Ascending aorta (tissue), 2 donors: ENCODE measurements at regions not wholly inside any gene's neighbourhood (a gene's known extent, or its start where the extent isn't known, plus 50 kb on each side); places are given as distances from the start of the nearest gene placed in this dataset.

Experiments
- DNase-seq, 2 donors: peaks; one replicate each; pipeline ENCODE4 v3.0.0-alpha.2; 2019; ENCODE audit warnings: low spot score in 2 of 2
- H3K27ac ChIP-seq, 2 donors: fragments of 200-600 bp; sonication (generic); one replicate each; pipeline ENCODE4 v1.5.1; 2016 to 2017; ENCODE audit warnings: mild to moderate bottlenecking in 1 of 2
- H3K27me3 ChIP-seq: fragments of 200-600 bp; sonication (generic); one replicate; pipeline ENCODE4 v1.5.1; 2017
- H3K36me3 ChIP-seq, 2 donors: fragments of 200-600 bp; sonication (generic); one replicate each; pipeline ENCODE4 v1.5.1; 2016
- H3K4me1 ChIP-seq, 2 donors: fragments of 200-600 bp; sonication (generic); one replicate each; pipeline ENCODE4 v1.5.1; 2016 to 2017; ENCODE audit warnings: mild to moderate bottlenecking in 1 of 2
- H3K4me3 ChIP-seq, 2 donors: fragments of 200-600 bp; sonication (generic); one replicate each; pipeline ENCODE4 v1.5.1; 2016 to 2017; ENCODE audit warnings: mild to moderate bottlenecking in 1 of 2
- H3K9me3 ChIP-seq, 2 donors: fragments of 200-600 bp; sonication (generic); one replicate each; pipeline ENCODE4 v1.5.1; 2016
- intact Hi-C: fragments of 100-400 bp; cut with DNase I; formaldehyde crosslinking; loops from one replicate; pipeline ENCODE4 v1.15.1; 2023
- TF ChIP-seq, protein P1 (sequence below), 3 experiments: fragments of 200-600 bp in 2 of 3; fragments of 450-650 bp in 1 of 3; sonication (generic) in 2 of 3; IDR thresholded peaks; one replicate each; pipeline ENCODE4 v1.5.1; 2016 to 2019; ENCODE audit warnings: antibody characterized with exemption in 3 of 3, mild to moderate bottlenecking in 1 of 3, moderate library complexity in 1 of 3

DNA sequence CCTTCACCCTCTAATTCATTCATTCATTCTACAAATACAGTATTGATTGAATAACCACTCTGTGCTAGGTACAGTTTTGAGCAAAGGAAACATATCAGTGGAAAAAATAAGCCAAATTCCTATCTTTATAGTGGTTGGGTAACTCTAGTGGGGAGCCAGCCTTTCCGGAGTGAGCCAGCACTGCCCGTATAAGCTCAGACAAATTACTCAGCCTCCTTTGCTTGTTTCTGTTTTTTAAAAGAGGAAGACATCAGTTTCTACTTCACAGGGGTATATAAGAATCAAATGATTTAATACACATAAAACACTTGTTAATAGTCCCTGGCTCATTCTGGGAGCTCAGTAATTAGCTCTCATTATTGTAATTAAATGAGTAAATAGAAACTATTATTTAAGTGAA is 238.2 kb upstream of the MAD2L1 start:
- TF ChIP-seq, protein P1, sequence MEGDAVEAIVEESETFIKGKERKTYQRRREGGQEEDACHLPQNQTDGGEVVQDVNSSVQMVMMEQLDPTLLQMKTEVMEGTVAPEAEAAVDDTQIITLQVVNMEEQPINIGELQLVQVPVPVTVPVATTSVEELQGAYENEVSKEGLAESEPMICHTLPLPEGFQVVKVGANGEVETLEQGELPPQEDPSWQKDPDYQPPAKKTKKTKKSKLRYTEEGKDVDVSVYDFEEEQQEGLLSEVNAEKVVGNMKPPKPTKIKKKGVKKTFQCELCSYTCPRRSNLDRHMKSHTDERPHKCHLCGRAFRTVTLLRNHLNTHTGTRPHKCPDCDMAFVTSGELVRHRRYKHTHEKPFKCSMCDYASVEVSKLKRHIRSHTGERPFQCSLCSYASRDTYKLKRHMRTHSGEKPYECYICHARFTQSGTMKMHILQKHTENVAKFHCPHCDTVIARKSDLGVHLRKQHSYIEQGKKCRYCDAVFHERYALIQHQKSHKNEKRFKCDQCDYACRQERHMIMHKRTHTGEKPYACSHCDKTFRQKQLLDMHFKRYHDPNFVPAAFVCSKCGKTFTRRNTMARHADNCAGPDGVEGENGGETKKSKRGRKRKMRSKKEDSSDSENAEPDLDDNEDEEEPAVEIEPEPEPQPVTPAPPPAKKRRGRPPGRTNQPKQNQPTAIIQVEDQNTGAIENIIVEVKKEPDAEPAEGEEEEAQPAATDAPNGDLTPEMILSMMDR (IDR thresholded peaks at IDR 0.05) = no peak
- Histone ChIP-seq H3K9me3 (no peaks in the 10 kb centered on the region), H3K27me3 (no peaks in the 10 kb centered on the region), H3K27ac (no peak overlapping the region), H3K4me1 (no peaks in the 10 kb centered on the region), H3K36me3 (no peaks in the 10 kb centered on the region), H3K4me3 (no peak overlapping the region)
- intact Hi-C loops = no loop called here
- DNase-seq = no peak

DNA sequence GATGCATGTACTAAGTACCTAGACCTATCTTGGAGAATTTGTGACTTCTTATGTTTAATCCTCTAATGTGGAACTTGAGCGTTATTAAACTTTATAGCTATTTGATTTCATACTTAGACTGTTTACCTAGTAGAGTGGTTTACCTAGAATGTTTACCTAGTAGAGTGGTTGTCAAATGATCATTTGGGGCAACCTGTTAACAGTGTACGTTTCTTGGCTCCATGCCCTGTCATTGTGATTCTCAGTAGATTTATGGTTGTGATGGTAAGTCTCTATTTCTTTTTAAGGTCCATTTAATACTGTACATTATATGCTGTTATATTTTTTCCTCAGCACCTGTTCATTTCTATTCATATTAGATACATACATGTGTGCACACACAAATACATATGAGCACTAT is 233.0 kb upstream of the MAD2L1 start:
- Histone ChIP-seq H3K36me3 (no peaks in the 10 kb centered on the region), H3K27me3 (no peaks in the 10 kb centered on the region), H3K27ac (no peak overlapping the region), H3K9me3 (no peaks in the 10 kb centered on the region), H3K4me1 (no peaks in the 10 kb centered on the region), H3K4me3 (no peak overlapping the region)
- intact Hi-C loops = no loop called here
- TF ChIP-seq, protein P1 (IDR thresholded peaks at IDR 0.05) = no peak
- no peak for DNase-seq

DNA sequence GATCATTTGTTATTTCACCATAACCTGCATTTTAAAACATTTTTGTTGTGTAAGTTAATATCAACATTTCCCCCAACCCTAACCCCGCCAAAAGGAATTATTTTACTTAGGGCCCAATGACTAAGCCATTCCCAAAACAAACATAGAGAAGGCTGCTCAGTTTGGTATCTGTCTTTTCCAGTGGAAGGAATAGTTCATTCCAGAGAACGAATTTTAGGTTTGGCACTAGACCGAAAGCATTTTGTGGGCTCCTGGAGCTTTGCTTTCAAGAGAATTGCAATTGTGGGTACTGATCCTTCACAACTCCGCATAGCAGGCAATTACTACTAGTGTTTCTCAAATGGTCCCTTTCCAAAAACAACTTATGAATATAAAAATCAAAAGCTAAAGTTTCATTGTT is 226.7 kb upstream of the MAD2L1 start:
- intact Hi-C loops = no loop called here
- Histone ChIP-seq H3K4me3 (no peak overlapping the region), H3K9me3 (no peaks in the 10 kb centered on the region), H3K36me3 (no peaks in the 10 kb centered on the region), H3K4me1 (no peaks in the 10 kb centered on the region), H3K27ac (no peak overlapping the region), H3K27me3 (no peaks in the 10 kb centered on the region)
- DNase-seq = no peak
- TF ChIP-seq, protein P1 (IDR thresholded peaks at IDR 0.05) = no peak

DNA sequence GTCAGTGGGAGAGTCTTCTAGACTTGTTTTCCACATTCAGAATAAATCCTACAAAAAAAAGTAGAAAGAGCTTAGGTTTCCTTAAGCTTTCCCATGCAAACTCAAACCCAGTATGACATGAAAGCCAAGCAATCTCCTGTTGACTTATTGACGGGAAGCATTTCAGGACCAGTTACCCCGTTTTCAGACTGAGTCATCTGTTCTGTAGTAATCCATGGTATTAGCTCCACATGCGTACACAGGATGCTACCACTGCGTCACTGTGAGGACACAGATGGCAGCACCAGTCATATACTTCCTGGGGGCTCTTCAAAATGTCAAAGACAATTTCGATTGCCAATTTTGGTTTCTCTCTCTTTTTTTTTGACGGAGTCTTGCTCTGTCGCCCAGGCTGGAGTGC is 224.9 kb upstream of the MAD2L1 start:
- H3K4me1 ChIP-seq = no peaks in the 10 kb centered on the region
- H3K4me3 ChIP-seq = no peak overlapping the region
- DNase-seq = no peak
- H3K27ac ChIP-seq = no peak overlapping the region
- no peaks in the 10 kb centered on the region for H3K27me3 ChIP-seq
- H3K9me3 ChIP-seq = no peaks in the 10 kb centered on the region
- intact Hi-C loops = no loop called here
- TF ChIP-seq, protein P1 (IDR thresholded peaks at IDR 0.05) = no peak
- no peaks in the 10 kb centered on the region for H3K36me3 ChIP-seq

DNA sequence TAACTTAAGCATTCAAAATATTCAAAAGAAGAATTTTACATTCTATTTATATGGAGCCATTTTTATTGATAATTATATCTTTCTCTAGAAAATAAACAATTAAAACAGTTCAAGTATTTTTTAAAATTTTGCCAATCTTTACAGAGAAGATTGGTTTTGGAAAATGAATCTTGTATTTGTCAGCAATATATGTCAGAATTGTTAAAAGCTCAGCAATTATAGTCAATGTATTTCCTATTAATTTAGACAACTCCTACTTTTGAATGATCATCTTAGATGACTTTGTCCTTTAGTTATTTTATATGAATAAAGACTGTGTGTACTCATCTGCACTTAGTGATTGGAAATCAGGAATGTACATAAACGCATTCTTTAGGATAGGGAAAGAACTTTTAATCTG is 223.9 kb upstream of the MAD2L1 start:
- intact Hi-C loops = no loop called here
- Histone ChIP-seq H3K4me3 (no peak overlapping the region), H3K36me3 (no peaks in the 10 kb centered on the region)

DNA sequence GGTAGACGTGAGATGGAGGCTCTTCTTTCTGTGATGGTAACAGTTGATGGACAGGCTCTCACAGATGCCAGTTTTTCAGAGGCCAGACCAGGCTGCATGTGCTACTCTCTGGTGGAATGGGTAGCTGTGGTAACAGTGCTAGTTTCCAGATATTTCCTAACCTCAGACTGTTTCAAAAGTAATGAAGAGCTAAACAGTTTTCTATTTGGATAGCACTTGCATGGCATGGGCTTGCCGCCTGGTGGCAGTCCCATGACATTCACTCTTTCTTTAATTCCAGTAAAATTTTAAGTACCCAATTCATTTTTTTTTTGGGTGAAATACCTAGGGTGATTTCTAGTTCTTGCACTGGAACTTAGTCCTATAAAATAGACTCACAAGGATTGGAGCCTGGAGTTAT is 220.2 kb upstream of the MAD2L1 start:
- intact Hi-C loops = no loop called here
- no peak for DNase-seq
- TF ChIP-seq, protein P1 (IDR thresholded peaks at IDR 0.05) = no peak
- Histone ChIP-seq H3K36me3 (no peaks in the 10 kb centered on the region), H3K27me3 (no peaks in the 10 kb centered on the region), H3K4me1 (no peaks in the 10 kb centered on the region), H3K27ac (no peak overlapping the region), H3K9me3 (no peaks in the 10 kb centered on the region), H3K4me3 (no peak overlapping the region)

More for the DNA sequence above, 223.9 kb upstream of the MAD2L1 start:
- no peak for DNase-seq
- TF ChIP-seq, protein P1 (IDR thresholded peaks at IDR 0.05) = no peak
- Histone ChIP-seq H3K27me3 (no peaks in the 10 kb centered on the region), H3K4me1 (no peaks in the 10 kb centered on the region), H3K27ac (no peak overlapping the region), H3K9me3 (no peaks in the 10 kb centered on the region)
